SK-N-SH treated with all-trans-retinoic acid at 6 μM for 48 hours (cell line): ENCODE measurements at regions not wholly inside any gene's neighbourhood (a gene's known extent, or its start where the extent isn't known, plus 50 kb on each side); places are given as distances from the start of the nearest gene placed in this dataset.

Source experiments
- CSDC2 ChIP-seq: fragments of 250-450 bp; sonication (Bioruptor Pico); IDR thresholded peaks from 2 replicates; pipeline ENCODE4 v1.5.0; 2020; ENCODE audit warnings: mild to moderate bottlenecking, moderate library complexity
- OSR1 ChIP-seq: fragments of 250-450 bp; sonication (Bioruptor Pico); IDR thresholded peaks from 2 replicates; pipeline ENCODE4 v1.8.0; 2022; ENCODE audit warnings: moderate library complexity, mild to moderate bottlenecking, inconsistent platforms
- PATZ1 ChIP-seq: fragments of 250-450 bp; sonication (Bioruptor Pico); IDR thresholded peaks from 2 replicates; pipeline ENCODE4 v1.8.0; 2020; ENCODE audit warnings: mild to moderate bottlenecking, moderate library complexity, borderline replicate concordance
- POU6F1 ChIP-seq: fragments of 250-450 bp; sonication (Bioruptor Pico); IDR thresholded peaks from 2 replicates; pipeline ENCODE4 v1.8.0; 2021; ENCODE audit warnings: low read depth, mild to moderate bottlenecking, moderate library complexity, borderline replicate concordance
- RARB ChIP-seq: fragments of 250-450 bp; sonication (Bioruptor Pico); IDR thresholded peaks from 2 replicates; pipeline ENCODE4 v1.8.0; 2021; ENCODE audit warnings: mild to moderate bottlenecking, moderate library complexity
- ZFP3 ChIP-seq: fragments of 250-450 bp; sonication (Bioruptor Pico); IDR thresholded peaks from 2 replicates; pipeline ENCODE4 v1.5.0; 2020; ENCODE audit warnings: mild to moderate bottlenecking, moderate library complexity
- ZFP30 ChIP-seq: fragments of 450-650 bp; formaldehyde crosslinking; IDR thresholded peaks from 2 replicates; pipeline ENCODE4 v1.5.0; 2022; ENCODE audit warnings: mild to moderate bottlenecking, moderate library complexity
- ZNF565 ChIP-seq: fragments of 450-650 bp; formaldehyde crosslinking; conservative IDR thresholded peaks from 2 replicates; pipeline ENCODE4 v1.5.0; 2020; ENCODE audit warnings: low read depth, mild to moderate bottlenecking, moderate library complexity
- ZNF70 ChIP-seq: fragments of 450-650 bp; formaldehyde crosslinking; IDR thresholded peaks from 2 replicates; pipeline ENCODE4 v1.5.0; 2020; ENCODE audit warnings: mild to moderate bottlenecking, moderate library complexity

- TF ChIP-seq ZNF70 (no peak), ZNF565 (CRISPR knock-in tag) (no peak), PATZ1 (CRISPR knock-in tag) (no peak), RARB (no peak), POU6F1 (CRISPR knock-in tag) (no peak), ZFP30 (CRISPR knock-in tag) (no peak), ZFP3 (CRISPR knock-in tag) (no peak), CSDC2 (CRISPR knock-in tag) (no peak), OSR1 (CRISPR knock-in tag) (no peak)
Observed at GRCh38 chr10:28733647-28734046, 56.3 kb downstream of the BAMBI start.
